GM06990 (cell line): ENCODE measurements at regions not wholly inside any gene's neighbourhood (a gene's known extent, or its start where the extent isn't known, plus 50 kb on each side); places are given as distances from the start of the nearest gene placed in this dataset.

Experiments
- DNase-seq: peaks from one replicate; pipeline ENCODE4 v3.0.0-alpha.2; 2011; ENCODE audit not compliant: insufficient read length; ENCODE audit errors: extremely low read depth
- H3K27me3 ChIP-seq: replicated peaks from 2 replicates; pipeline ENCODE4 v1.6.0; 2011; ENCODE audit warnings: low read length; ENCODE audit not compliant: control insufficient read depth, insufficient read depth
- H3K36me3 ChIP-seq: 2 replicates; pipeline ENCODE4 v1.5.1; 2011; ENCODE audit warnings: low read length; ENCODE audit not compliant: control insufficient read depth, insufficient read depth
- H3K4me3 ChIP-seq: replicated peaks from 2 replicates; pipeline ENCODE4 v1.5.1; 2011; ENCODE audit warnings: low read depth, mild to moderate bottlenecking, control low read depth, low read length
- CTCF ChIP-seq: IDR thresholded peaks from 2 replicates; pipeline ENCODE4 v1.5.1; 2011; ENCODE audit warnings: low read length, control low read depth, mild to moderate bottlenecking, inconsistent platforms; ENCODE audit not compliant: insufficient read depth, poor library complexity, severe bottlenecking

- no peak overlapping the region for H3K4me3 ChIP-seq
- no peak for DNase-seq
- TF ChIP-seq CTCF, result no peak
Observed at GRCh38 chr6:105954148-105954547, 132.0 kb upstream of the PRDM1 start.

GRCh38 chr6:105952772-105953690, 133.1 kb upstream of the PRDM1 start:
- Histone ChIP-seq H3K4me3 (no peak overlapping the region), H3K27me3 (no peaks in the 10 kb centered on the region), H3K36me3 (no peaks in the 10 kb centered on the region)
- no peak for DNase-seq
- TF ChIP-seq CTCF, result no peak

More at GRCh38 chr6:105954148-105954547, 132.0 kb upstream of the PRDM1 start:
- Histone ChIP-seq H3K27me3 (no peaks in the 10 kb centered on the region), H3K36me3 (no peaks in the 10 kb centered on the region)

- no peak for TF ChIP-seq CTCF
- Histone ChIP-seq H3K36me3 (no peaks in the 10 kb centered on the region), H3K4me3 (no peak overlapping the region), H3K27me3 (no peaks in the 10 kb centered on the region)
- no peak for DNase-seq
Observed at GRCh38 chr6:105952326-105952725, 133.8 kb upstream of the PRDM1 start.

DNA sequence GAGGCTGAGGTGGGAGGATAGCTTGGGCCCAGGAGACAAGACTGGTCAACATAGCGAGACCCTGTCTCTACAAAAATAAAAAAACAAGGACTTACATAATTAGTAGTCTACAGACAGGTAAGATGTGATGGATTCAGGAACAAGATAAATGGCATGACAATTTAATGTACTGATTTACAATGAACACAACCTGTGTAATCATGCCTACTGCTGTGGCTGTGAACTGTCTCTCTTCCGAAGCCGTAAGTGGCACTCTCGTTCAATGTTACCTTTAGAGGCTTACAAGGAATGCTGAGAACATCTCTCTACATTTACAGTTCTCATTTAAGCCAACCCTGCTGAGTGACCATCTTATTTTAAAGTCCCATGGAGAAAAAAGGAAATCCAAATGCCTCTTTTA, 134.8 kb upstream of the PRDM1 start:
- Histone ChIP-seq H3K36me3 (no peaks in the 10 kb centered on the region), H3K4me3 (no peak overlapping the region), H3K27me3 (no peaks in the 10 kb centered on the region)
- no peak for TF ChIP-seq CTCF
- no peak for DNase-seq

DNA sequence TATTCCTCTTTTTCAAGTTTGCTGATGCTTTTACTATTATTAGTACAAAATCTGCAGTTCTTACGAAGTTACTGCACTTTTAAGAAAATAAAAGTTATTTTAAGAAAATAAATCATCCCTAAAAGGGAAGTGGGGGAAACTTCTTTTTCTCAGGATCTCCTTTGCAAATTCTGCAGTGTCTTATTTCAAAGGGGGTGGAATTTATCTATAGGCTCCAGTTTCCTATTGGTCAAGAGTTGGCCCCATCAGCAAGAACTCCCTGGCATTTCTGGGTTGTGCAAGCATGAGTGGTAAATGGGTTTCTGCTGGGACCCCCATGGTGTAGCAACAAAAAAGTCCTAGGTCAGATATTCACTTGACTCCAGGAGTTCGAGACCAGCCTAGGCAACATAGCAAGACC, 136.3 kb upstream of the PRDM1 start:
- DNase-seq, result no peak
- Histone ChIP-seq H3K4me3 (no peak overlapping the region), H3K36me3 (no peaks in the 10 kb centered on the region), H3K27me3 (no peaks in the 10 kb centered on the region)
- TF ChIP-seq CTCF, result no peak

GRCh38 chr6:105943514-105943913, 142.6 kb upstream of the PRDM1 start:
- no peak for TF ChIP-seq CTCF
- H3K36me3 ChIP-seq, result no peaks in the 10 kb centered on the region
- no peak for DNase-seq
- no peak overlapping the region for H3K4me3 ChIP-seq
- no peaks in the 10 kb centered on the region for H3K27me3 ChIP-seq
